MM.1S (cell line): ENCODE measurements at regions not wholly inside any gene's neighbourhood (a gene's known extent, or its start where the extent isn't known, plus 50 kb on each side); places are given as distances from the start of the nearest gene placed in this dataset.

Source experiments
- DNase-seq: peaks from one replicate; pipeline ENCODE4 v3.0.0-alpha.2; 2015
- H2AFZ ChIP-seq: fragments of 300-600 bp; sonication (generic); 2 replicates; pipeline ENCODE4 v1.6.0; 2016; ENCODE audit warnings: antibody characterized with exemption, low read length
- H3F3A ChIP-seq: fragments of 300-600 bp; sonication (generic); 2 replicates; pipeline ENCODE4 v1.6.1; 2016; ENCODE audit warnings: mild to moderate bottlenecking, antibody characterized with exemption, low read length, moderate library complexity, mixed read lengths; ENCODE audit not compliant: insufficient read depth
- H3K27ac ChIP-seq: fragments of 300-600 bp; sonication (generic); 2 replicates; pipeline ENCODE4 v1.5.1; 2016; ENCODE audit warnings: mild to moderate bottlenecking, low read length
- H3K27me3 ChIP-seq: fragments of 300-600 bp; sonication (generic); replicated peaks from 2 replicates; pipeline ENCODE4 v1.6.0; 2016; ENCODE audit warnings: low read length; ENCODE audit not compliant: insufficient read depth
- H3K36me3 ChIP-seq: fragments of 300-600 bp; sonication (generic); replicated peaks from 2 replicates; pipeline ENCODE4 v1.6.1; 2016; ENCODE audit warnings: mild to moderate bottlenecking, low read length, mixed read lengths; ENCODE audit not compliant: insufficient read depth
- H3K4me1 ChIP-seq: fragments of 300-600 bp; sonication (generic); 2 replicates; pipeline ENCODE4 v1.6.1; 2016; ENCODE audit warnings: low read length, mixed read lengths
- H3K4me2 ChIP-seq: fragments of 300-600 bp; sonication (generic); 2 replicates; pipeline ENCODE4 v1.6.0; 2016; ENCODE audit warnings: low read depth, low read length
- H3K4me3 ChIP-seq: fragments of 300-600 bp; sonication (generic); 2 replicates; pipeline ENCODE4 v1.5.1; 2016; ENCODE audit warnings: low read length, mixed read lengths
- H3K79me2 ChIP-seq: fragments of 300-600 bp; sonication (generic); 2 replicates; pipeline ENCODE4 v1.6.1; 2016; ENCODE audit warnings: mixed run types, low read length, mixed read lengths
- H3K9ac ChIP-seq: fragments of 300-600 bp; sonication (generic); 2 replicates; pipeline ENCODE4 v1.6.1; 2016; ENCODE audit warnings: low read length, mixed read lengths
- H3K9me2 ChIP-seq: fragments of 300-600 bp; sonication (generic); replicated peaks from 2 replicates; pipeline ENCODE4 v1.6.1; 2016; ENCODE audit warnings: mild to moderate bottlenecking, low read length, mixed read lengths; ENCODE audit not compliant: insufficient read depth
- H3K9me3 ChIP-seq: fragments of 300-600 bp; sonication (generic); replicated peaks from 2 replicates; pipeline ENCODE4 v1.6.1; 2016; ENCODE audit warnings: mild to moderate bottlenecking, low read length, mixed read lengths; ENCODE audit not compliant: insufficient read depth
- H4K20me1 ChIP-seq: fragments of 300-600 bp; sonication (generic); 2 replicates; pipeline ENCODE4 v1.6.1; 2016; ENCODE audit warnings: mild to moderate bottlenecking, low read length, moderate library complexity, mixed read lengths; ENCODE audit not compliant: insufficient read depth
- EZH2 ChIP-seq: fragments of 300-600 bp; sonication (generic); optimal IDR thresholded peaks from 2 replicates; pipeline ENCODE3; 2017; ENCODE audit warnings: low read depth, mild to moderate bottlenecking, antibody characterized with exemption, low read length, mixed read lengths
- EZH2phosphoT487 ChIP-seq: fragments of 300-600 bp; sonication (generic); IDR thresholded peaks from 2 replicates; pipeline ENCODE4 v1.6.1; 2018; ENCODE audit warnings: antibody characterized with exemption, low read length
- TF ChIP-seq, protein P1 (sequence below): fragments of 300-600 bp; sonication (generic); IDR thresholded peaks from 2 replicates; pipeline ENCODE4 v1.5.1; 2016; ENCODE audit warnings: antibody characterized with exemption, low read length, mixed read lengths

DNA sequence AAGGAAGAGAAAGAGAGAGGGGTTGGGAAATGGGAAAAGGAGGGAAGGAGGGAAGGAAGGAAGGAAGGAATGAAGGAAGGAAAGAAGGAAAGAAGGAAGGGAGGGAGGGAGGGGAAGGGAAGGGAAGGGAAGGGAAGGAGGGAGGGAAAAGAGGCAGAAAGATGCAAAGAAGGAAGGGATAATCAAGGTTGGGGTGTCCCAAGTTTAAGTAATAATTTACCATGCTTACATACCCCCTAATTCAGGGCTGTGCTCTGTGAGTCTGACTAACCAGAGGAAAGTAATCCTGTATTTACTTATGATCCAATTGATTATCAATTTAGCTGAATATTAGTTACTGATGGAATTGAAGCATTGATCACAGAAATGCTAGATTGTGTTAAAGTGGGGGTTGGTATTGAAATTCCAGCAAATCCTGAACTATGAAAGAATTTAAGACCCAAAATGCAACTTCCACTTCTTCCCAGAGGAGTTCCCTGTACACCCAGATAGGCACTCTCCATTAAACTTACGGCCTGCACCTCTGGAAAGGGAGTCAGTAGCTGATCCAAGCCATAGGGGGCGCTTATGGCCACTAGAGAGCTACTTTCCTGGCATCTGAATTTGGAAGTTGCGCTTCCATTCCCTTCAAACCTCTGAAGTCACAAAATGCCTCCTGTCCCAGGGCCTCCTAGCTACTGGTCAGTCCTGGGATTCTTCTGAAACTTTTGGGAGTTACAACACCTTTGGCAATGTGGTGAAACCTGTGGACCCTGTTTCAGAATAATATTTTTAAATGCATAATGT lies 162.7 kb upstream of the PWP1 start:
- Histone ChIP-seq H4K20me1 (no peaks in the 10 kb centered on the region), H3K36me3 (no peaks in the 10 kb centered on the region)

DNA sequence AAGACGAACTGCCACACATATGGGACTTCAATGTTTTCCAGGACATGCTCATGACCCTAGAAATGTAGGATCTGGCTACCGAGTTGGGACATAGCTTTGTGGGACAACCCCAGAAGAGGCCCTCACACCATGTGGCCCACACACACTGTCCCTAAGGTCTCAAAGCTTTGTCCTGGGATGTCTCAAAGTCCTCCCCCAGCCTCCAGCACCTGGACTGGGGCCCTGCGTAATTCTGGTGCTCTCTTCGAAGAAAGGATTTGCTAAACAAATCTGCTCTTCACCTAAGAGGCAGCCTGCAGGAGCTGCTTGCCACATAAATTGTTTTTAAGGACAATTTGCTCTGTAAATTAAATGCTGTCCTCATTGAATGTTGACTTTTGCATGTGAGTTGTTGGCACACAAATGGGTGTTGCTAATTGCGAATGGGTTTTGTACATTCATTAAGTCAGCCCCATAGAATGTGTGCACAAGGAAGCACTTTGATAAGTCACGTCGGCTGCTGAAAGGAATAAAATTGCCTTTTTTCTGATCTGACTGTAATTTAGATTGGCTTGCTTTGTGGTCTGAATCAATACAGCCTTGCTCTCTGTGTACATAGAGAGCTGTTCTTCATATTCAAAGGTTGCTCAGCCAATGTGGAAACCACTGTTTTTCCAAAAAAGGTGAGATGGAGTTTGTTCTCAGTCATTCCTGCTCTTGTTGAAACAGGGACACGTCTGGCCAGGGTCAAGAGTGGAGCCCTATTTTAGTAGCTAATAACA lies 161.6 kb upstream of the PWP1 start:
- no peak overlapping the region for H2AFZ ChIP-seq
- no peaks in the 10 kb centered on the region for H3K9me3 ChIP-seq
- H3F3A ChIP-seq: no peaks in the 10 kb centered on the region
- H4K20me1 ChIP-seq: no peaks in the 10 kb centered on the region
- H3K4me1 ChIP-seq: no peaks in the 10 kb centered on the region
- H3K36me3 ChIP-seq: no peaks in the 10 kb centered on the region
- H3K27ac ChIP-seq: no peak overlapping the region
- H3K9me2 ChIP-seq: no peaks in the 10 kb centered on the region
- no peaks in the 10 kb centered on the region for H3K27me3 ChIP-seq
- H3K4me2 ChIP-seq: no peak overlapping the region
- no peaks in the 10 kb centered on the region for H3K79me2 ChIP-seq
- TF ChIP-seq EZH2 (no peak), EZH2phosphoT487 (no peak)
- TF ChIP-seq, protein P1, sequence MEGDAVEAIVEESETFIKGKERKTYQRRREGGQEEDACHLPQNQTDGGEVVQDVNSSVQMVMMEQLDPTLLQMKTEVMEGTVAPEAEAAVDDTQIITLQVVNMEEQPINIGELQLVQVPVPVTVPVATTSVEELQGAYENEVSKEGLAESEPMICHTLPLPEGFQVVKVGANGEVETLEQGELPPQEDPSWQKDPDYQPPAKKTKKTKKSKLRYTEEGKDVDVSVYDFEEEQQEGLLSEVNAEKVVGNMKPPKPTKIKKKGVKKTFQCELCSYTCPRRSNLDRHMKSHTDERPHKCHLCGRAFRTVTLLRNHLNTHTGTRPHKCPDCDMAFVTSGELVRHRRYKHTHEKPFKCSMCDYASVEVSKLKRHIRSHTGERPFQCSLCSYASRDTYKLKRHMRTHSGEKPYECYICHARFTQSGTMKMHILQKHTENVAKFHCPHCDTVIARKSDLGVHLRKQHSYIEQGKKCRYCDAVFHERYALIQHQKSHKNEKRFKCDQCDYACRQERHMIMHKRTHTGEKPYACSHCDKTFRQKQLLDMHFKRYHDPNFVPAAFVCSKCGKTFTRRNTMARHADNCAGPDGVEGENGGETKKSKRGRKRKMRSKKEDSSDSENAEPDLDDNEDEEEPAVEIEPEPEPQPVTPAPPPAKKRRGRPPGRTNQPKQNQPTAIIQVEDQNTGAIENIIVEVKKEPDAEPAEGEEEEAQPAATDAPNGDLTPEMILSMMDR: no peak
- H3K4me3 ChIP-seq: no peak overlapping the region
- no peak overlapping the region for H3K9ac ChIP-seq
- DNase-seq: no peak

More for the DNA sequence above, 162.7 kb upstream of the PWP1 start:
- H3K9me2 ChIP-seq: no peaks in the 10 kb centered on the region
- no peaks in the 10 kb centered on the region for H3K9me3 ChIP-seq
- no peak overlapping the region for H3K27ac ChIP-seq
- no peak overlapping the region for H2AFZ ChIP-seq
- H3K27me3 ChIP-seq: no peaks in the 10 kb centered on the region
- H3F3A ChIP-seq: no peaks in the 10 kb centered on the region
- DNase-seq: no peak
- H3K4me3 ChIP-seq: no peak overlapping the region
- TF ChIP-seq, protein P1: 0 out of 2 replicates have a peak, but pooled peaks have one; percentile 6
- TF ChIP-seq EZH2: no peak
- no peak overlapping the region for H3K9ac ChIP-seq
- no peaks in the 10 kb centered on the region for H3K79me2 ChIP-seq
- H3K4me2 ChIP-seq: no peak overlapping the region
- no peaks in the 10 kb centered on the region for H3K4me1 ChIP-seq

DNA sequence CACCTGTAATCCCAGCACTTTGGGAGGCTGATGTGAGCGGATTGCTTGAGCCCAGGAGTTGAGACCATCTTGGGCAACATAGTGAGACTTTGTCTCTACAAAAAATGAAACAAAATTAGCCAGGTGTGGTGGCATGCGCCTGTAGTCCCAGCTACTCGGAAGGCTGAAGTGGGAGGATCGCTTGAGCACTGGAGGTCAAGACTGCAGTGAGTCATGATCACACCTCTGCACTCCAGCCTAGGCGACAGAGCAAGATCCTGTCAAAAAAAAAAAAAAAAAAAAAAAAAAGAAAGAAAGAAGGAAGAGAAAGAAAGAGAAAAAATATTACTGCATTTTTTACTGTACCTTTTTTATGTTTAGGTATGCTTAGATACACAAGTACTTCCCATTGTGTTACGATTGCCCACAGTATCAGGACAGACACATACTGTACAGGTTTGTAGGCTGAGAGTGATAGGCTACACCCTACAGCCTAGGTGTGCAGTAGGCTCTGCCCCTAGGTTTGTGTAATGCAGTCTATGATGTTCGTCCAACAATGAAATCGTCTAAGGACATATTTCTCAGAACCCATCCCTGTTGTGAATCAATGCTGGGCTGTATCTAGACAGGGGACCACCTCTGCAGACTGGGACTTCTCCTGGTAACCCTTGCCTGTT lies 160.4 kb upstream of the PWP1 start:
- no peaks in the 10 kb centered on the region for H3K79me2 ChIP-seq
- DNase-seq: no peak
- TF ChIP-seq EZH2phosphoT487 (no peak), EZH2 (no peak)
- TF ChIP-seq, protein P1: no peak

More for the DNA sequence above, 160.4 kb upstream of the PWP1 start:
- H3K27me3 ChIP-seq: no peaks in the 10 kb centered on the region
- no peak overlapping the region for H3K9ac ChIP-seq
- no peaks in the 10 kb centered on the region for H4K20me1 ChIP-seq
- no peaks in the 10 kb centered on the region for H3K9me3 ChIP-seq
- H3K27ac ChIP-seq: no peak overlapping the region
- H3K9me2 ChIP-seq: no peaks in the 10 kb centered on the region
- no peaks in the 10 kb centered on the region for H3K4me1 ChIP-seq
- H2AFZ ChIP-seq: no peak overlapping the region
- no peak overlapping the region for H3K4me2 ChIP-seq
- H3F3A ChIP-seq: no peaks in the 10 kb centered on the region
- no peak overlapping the region for H3K4me3 ChIP-seq
- H3K36me3 ChIP-seq: no peaks in the 10 kb centered on the region
